Chondrocyte (in vitro differentiated cells): ENCODE measurements at regions not wholly inside any gene's neighbourhood (a gene's known extent, or its start where the extent isn't known, plus 50 kb on each side); places are given as distances from the start of the nearest gene placed in this dataset.

ENCODE experiments used
- DNase-seq: peaks from one replicate; pipeline ENCODE4 v3.0.0; 2021; ENCODE audit warnings: mixed read lengths, low spot score
- H3K27ac Mint-ChIP-seq: one replicate; pipeline ENCODE4 v1.8.0; 2021; ENCODE audit warnings: mild to moderate bottlenecking, moderate library complexity, mixed read lengths; ENCODE audit not compliant: unreplicated experiment
- H3K27me3 Mint-ChIP-seq: 2 replicates; pipeline ENCODE4 v1.8.0; 2021; ENCODE audit warnings: low read depth, mixed read lengths
- H3K36me3 Mint-ChIP-seq: 2 replicates; pipeline ENCODE4 v1.8.0; 2021; ENCODE audit warnings: low read depth, mixed read lengths
- H3K4me1 Mint-ChIP-seq: 2 replicates; pipeline ENCODE4 v1.8.0; 2021; ENCODE audit warnings: low read depth, mild to moderate bottlenecking, mixed read lengths
- H3K4me3 Mint-ChIP-seq: one replicate; pipeline ENCODE4 v1.8.0; 2021; ENCODE audit warnings: mild to moderate bottlenecking, moderate library complexity, mixed read lengths; ENCODE audit not compliant: unreplicated experiment
- H3K9me3 Mint-ChIP-seq: 2 replicates; pipeline ENCODE4 v1.8.0; 2021; ENCODE audit warnings: low read depth, mixed read lengths
- TF ChIP-seq, protein P1 (sequence below): fragments of 200-600 bp; sonication (generic); IDR thresholded peaks from 2 replicates; pipeline ENCODE4 v1.5.0; 2021; ENCODE audit warnings: antibody characterized with exemption, mild to moderate bottlenecking, moderate library complexity

DNA sequence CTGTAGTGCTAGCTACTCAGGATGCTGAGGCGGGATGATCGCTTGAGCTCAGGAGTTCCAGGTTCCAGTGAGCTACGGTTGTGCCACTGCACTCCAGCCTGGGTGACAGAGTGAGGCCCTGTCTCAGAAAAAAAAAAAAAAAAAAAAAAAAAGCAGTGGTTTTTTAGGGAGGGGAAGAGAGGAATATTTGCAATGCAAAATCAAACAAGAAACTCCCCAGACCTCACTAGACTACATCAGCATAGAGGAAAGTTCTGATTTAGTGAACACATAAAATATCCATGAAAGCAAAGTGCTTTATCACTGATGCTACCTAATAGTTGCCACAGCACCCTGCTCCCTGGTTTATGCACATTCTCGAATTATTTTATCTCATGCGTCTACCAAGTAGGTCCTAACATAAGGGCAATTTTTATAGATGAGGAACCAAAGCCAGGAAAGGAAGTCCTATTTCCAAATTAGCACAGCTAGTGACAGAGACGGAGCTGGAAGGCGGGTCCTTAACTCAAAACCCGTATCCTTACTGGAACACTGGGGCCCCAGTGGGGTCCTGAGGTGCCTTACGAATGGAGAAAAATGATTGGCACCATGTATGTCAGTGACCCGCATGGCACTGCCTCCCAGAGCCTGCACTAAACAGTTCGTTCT lies 50.7 kb upstream of the GPR157 start:
- DNase-seq, result no peak
- no peaks in the 10 kb centered on the region for H3K9me3 Mint-ChIP-seq
- no peak overlapping the region for H3K4me3 Mint-ChIP-seq
- no peaks in the 10 kb centered on the region for H3K27me3 Mint-ChIP-seq
- no peak overlapping the region for H3K27ac Mint-ChIP-seq
- TF ChIP-seq, protein P1, sequence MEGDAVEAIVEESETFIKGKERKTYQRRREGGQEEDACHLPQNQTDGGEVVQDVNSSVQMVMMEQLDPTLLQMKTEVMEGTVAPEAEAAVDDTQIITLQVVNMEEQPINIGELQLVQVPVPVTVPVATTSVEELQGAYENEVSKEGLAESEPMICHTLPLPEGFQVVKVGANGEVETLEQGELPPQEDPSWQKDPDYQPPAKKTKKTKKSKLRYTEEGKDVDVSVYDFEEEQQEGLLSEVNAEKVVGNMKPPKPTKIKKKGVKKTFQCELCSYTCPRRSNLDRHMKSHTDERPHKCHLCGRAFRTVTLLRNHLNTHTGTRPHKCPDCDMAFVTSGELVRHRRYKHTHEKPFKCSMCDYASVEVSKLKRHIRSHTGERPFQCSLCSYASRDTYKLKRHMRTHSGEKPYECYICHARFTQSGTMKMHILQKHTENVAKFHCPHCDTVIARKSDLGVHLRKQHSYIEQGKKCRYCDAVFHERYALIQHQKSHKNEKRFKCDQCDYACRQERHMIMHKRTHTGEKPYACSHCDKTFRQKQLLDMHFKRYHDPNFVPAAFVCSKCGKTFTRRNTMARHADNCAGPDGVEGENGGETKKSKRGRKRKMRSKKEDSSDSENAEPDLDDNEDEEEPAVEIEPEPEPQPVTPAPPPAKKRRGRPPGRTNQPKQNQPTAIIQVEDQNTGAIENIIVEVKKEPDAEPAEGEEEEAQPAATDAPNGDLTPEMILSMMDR, result no peak
- H3K36me3 Mint-ChIP-seq, result peaks cover 18% of the 10 kb centered on the region
- H3K4me1 Mint-ChIP-seq, result peaks cover 40% of the 10 kb centered on the region

DNA sequence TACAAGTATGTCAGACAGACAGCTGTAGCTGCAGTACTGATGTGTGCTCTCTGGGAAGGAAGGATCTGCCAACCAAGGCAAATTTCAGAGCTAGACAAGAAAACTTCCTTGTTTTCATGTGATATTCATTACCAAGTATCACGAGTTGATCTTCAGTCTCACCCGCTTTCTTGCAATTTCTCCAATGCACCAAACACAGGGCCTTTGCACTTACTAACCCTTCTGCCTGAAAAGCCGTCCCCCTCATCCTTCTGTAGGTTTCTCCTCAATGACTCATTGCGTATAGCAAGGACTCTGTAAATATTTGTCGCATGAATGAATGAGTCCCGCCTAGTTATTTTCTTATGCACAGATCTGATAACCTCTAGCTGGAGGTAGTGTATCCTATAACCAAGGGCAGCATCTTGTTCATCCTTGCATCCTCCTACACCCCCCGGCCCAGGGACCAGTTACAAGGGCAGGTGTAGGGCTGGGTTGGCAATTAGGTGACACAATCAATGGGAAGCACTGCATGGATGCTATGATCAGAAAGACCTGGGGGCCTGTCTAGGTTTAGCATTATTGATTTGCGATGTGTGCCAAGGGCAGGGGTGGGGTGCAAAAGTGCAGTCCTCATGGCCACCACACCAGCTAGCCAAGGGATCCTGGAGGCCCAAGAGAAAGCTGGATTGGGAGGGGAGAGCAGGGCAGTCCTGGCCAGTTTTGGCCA lies 51.4 kb upstream of the GPR157 start:
- no peak for DNase-seq
- peaks cover 33% of the 10 kb centered on the region for H3K4me1 Mint-ChIP-seq
- H3K4me3 Mint-ChIP-seq, result peak overlapping the region; percentile 88
- TF ChIP-seq, protein P1, result no peak
- peaks cover 13% of the 10 kb centered on the region for H3K36me3 Mint-ChIP-seq
- no peaks in the 10 kb centered on the region for H3K27me3 Mint-ChIP-seq
- no peaks in the 10 kb centered on the region for H3K9me3 Mint-ChIP-seq
- no peak overlapping the region for H3K27ac Mint-ChIP-seq

DNA sequence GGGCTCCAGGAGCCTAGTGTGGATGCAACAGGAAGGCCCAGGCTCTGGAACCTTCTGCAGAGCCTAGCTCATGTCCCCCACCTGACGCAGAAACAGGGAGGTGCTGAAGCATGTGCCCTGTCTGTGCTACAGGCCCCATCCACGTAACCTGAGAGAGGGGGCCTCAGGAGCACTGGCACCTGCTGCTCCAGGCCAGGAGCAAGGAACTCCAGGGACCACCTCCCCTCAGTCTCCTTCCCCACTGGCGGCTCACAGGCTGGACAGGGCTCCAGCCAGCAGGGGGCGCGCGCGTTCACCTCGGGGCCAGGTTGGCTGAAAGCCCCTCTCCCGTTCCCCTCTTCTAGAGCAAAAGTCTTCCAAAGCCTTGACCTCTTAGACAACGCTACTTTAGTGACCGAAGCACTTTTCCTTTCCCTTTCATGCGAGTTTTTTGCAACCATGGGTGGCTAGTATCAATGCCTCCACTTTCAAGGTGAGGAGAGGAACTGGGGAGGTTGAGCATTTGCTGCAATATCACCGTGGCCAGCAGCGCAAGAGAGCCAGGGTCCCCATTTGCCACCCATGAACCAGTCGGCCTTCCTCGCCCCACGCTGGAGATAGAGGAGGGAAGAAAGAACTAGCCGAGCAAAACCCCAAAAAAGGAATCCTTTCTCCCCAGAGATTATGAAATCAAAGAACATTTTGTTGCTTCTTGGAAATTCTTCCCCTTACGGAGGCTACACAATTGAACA lies 52.4 kb upstream of the GPR157 start:
- no peaks in the 10 kb centered on the region for H3K27me3 Mint-ChIP-seq
- peak overlapping the region; percentile 89 for H3K27ac Mint-ChIP-seq

DNA sequence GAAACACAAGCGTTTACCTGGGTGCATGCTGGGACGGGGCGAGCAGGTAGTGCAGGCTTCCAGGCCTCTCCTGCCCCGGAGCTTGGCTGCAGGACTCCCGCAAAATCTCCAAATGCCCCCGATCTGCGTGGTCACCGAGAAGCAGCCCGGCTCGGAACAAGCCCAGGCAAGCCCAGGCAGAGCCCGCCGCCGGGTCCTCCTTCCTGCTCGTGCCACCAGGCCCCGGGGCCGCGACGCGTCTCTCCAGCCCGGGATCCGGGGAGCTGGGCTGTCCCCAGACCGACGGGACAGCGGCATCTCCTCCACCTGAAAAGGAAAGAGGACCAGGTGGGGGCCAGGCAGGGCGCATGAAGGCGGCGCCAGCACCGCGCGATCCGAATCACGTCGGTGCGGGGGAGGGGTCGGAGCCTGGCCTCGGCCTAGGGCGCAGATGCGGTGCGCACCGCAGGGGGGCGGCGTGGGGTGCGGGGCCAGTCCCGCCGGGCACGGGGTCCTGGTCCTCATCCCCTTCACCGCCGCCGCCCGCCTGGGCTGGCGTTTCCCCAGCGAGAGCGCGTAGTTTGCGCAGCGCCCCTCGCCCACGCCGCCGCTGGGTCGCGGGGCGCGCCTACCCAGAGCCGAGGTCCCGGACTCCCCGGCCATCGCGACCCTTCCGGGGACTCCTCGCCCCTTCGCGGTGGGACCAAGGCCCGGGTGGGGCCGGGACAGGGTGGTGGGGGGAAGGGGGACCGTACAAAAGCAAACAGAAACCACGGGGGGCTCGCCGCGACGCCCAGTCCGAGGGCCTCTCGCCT lies 52.4 kb upstream of the H6PD start:
- no peak for DNase-seq
- H3K36me3 Mint-ChIP-seq, result peaks cover 8% of the 10 kb centered on the region
- TF ChIP-seq, protein P1, result no peak
- no peaks in the 10 kb centered on the region for H3K9me3 Mint-ChIP-seq
- H3K4me1 Mint-ChIP-seq, result peaks cover 30% of the 10 kb centered on the region
- H3K27me3 Mint-ChIP-seq, result no peaks in the 10 kb centered on the region
- H3K27ac Mint-ChIP-seq, result peak overlapping the region; percentile 89
- H3K4me3 Mint-ChIP-seq, result peak overlapping the region; percentile 88

More for the DNA sequence above, 52.4 kb upstream of the GPR157 start:
- H3K9me3 Mint-ChIP-seq, result no peaks in the 10 kb centered on the region
- no peak for DNase-seq
- H3K4me3 Mint-ChIP-seq, result peak overlapping the region; percentile 88
- peaks cover 12% of the 10 kb centered on the region for H3K36me3 Mint-ChIP-seq
- peaks cover 30% of the 10 kb centered on the region for H3K4me1 Mint-ChIP-seq
- TF ChIP-seq, protein P1, result peak; percentile 98
